Cardiac muscle cell (in vitro differentiated cells and primary cell): ENCODE measurements at regions not wholly inside any gene's neighbourhood (a gene's known extent, or its start where the extent isn't known, plus 50 kb on each side); places are given as distances from the start of the nearest gene placed in this dataset.

Experiments
- DNase-seq, 2 donors: peaks; one replicate each; pipeline versions ENCODE4 v3.0.0 to v3.0.0-alpha.2; 2010 to 2017; ENCODE audit warnings: low read depth in 1 of 2, low spot score in 1 of 2
- H3K27ac ChIP-seq: fragments of 200-600 bp; sonication (generic); 2 replicates; pipeline ENCODE4 v1.5.1; 2016
- H3K27me3 ChIP-seq: fragments of 200-600 bp; sonication (generic); 2 replicates; pipeline ENCODE4 v1.6.0; 2016; ENCODE audit warnings: control low read depth
- H3K36me3 ChIP-seq: fragments of 200-600 bp; sonication (generic); 2 replicates; pipeline ENCODE4 v1.5.1; 2016; ENCODE audit warnings: control low read depth
- H3K4me1 ChIP-seq: fragments of 200-600 bp; sonication (generic); 2 replicates; pipeline ENCODE4 v1.8.1; 2017; ENCODE audit warnings: low read depth, mild to moderate bottlenecking, mixed run types
- H3K4me3 ChIP-seq: fragments of 200-600 bp; sonication (generic); 2 replicates; pipeline ENCODE4 v1.5.1; 2016; ENCODE audit warnings: mild to moderate bottlenecking
- H3K9me3 ChIP-seq: fragments of 200-600 bp; sonication (generic); 2 replicates; pipeline ENCODE4 v1.5.1; 2017; ENCODE audit warnings: low read depth, mild to moderate bottlenecking, control low read depth
- CTCF ChIP-seq: IDR thresholded peaks from 2 replicates; pipeline ENCODE4 v1.5.1; 2012; ENCODE audit warnings: low read depth, mild to moderate bottlenecking, low read length

- Histone ChIP-seq H3K4me3 (no peak overlapping the region), H3K27ac (no peak overlapping the region), H3K4me1 (no peaks in the 10 kb centered on the region), H3K36me3 (no peaks in the 10 kb centered on the region), H3K27me3 (no peaks in the 10 kb centered on the region), H3K9me3 (no peaks in the 10 kb centered on the region)
- no peak for TF ChIP-seq CTCF
- no peak for DNase-seq
Observed at GRCh38 chr7:106398786-106399185, 114.0 kb upstream of the NAMPT start.

- no peak overlapping the region for H3K4me3 ChIP-seq
- no peaks in the 10 kb centered on the region for H3K9me3 ChIP-seq
- no peaks in the 10 kb centered on the region for H3K36me3 ChIP-seq
- DNase-seq, result no peak
- H3K27me3 ChIP-seq, result no peaks in the 10 kb centered on the region
- H3K4me1 ChIP-seq, result no peaks in the 10 kb centered on the region
- no peak for TF ChIP-seq CTCF
- H3K27ac ChIP-seq, result no peak overlapping the region
Observed at GRCh38 chr7:106397994-106398393, 113.2 kb upstream of the NAMPT start.

- no peak for DNase-seq
Observed at GRCh38 chr7:106394526-106394925, 109.7 kb upstream of the NAMPT start.

GRCh38 chr7:106393564-106394251 lies 108.9 kb upstream of the NAMPT start:
- Histone ChIP-seq H3K27ac (no peak overlapping the region), H3K9me3 (no peaks in the 10 kb centered on the region), H3K27me3 (no peaks in the 10 kb centered on the region), H3K4me3 (no peak overlapping the region), H3K4me1 (no peaks in the 10 kb centered on the region), H3K36me3 (no peaks in the 10 kb centered on the region)
- no peak for TF ChIP-seq CTCF
- DNase-seq, result no peak

More at GRCh38 chr7:106394526-106394925, 109.7 kb upstream of the NAMPT start:
- H3K4me1 ChIP-seq, result no peaks in the 10 kb centered on the region
- no peaks in the 10 kb centered on the region for H3K27me3 ChIP-seq
- no peak overlapping the region for H3K27ac ChIP-seq
- no peaks in the 10 kb centered on the region for H3K36me3 ChIP-seq
- TF ChIP-seq CTCF, result no peak
- no peaks in the 10 kb centered on the region for H3K9me3 ChIP-seq
- no peak overlapping the region for H3K4me3 ChIP-seq

- H3K9me3 ChIP-seq, result no peaks in the 10 kb centered on the region
- H3K36me3 ChIP-seq, result no peaks in the 10 kb centered on the region
- H3K4me3 ChIP-seq, result no peak overlapping the region
- no peak for DNase-seq
- no peaks in the 10 kb centered on the region for H3K27me3 ChIP-seq
- no peak overlapping the region for H3K27ac ChIP-seq
- TF ChIP-seq CTCF, result no peak
- no peaks in the 10 kb centered on the region for H3K4me1 ChIP-seq
Observed at GRCh38 chr7:106392590-106392989, 107.8 kb upstream of the NAMPT start.
